ENCODE measurements at regions not wholly inside any gene's neighbourhood (a gene's known extent, or its start where the extent isn't known, plus 50 kb on each side); places are given as distances from the start of the nearest gene placed in this dataset.
"Not testable (repeated sequence)": the region's sequence is repeated elsewhere in the genome, so short reads cannot be mapped to it uniquely, and the experiment has no call there.

- H3K4me1 ChIP-seq: no peaks in the 10 kb centered on the region
- Mint-ChIP-seq H3K9me3 (peaks cover 9% of the 10 kb centered on the region), H3K27me3 (ENCODE audit: insufficient read depth, low read depth) (peaks cover 5% of the 10 kb centered on the region), H3K4me3 (no peak overlapping the region), H3K27ac (no peak overlapping the region), H3K36me3 (no peaks in the 10 kb centered on the region), H3K4me1 (peaks cover 1% of the 10 kb centered on the region)
- H3K27me3 ChIP-seq: no peaks in the 10 kb centered on the region
- no peak overlapping the region for H2AFZ ChIP-seq (replicated peaks)
- H4K20me1 ChIP-seq (ENCODE audit: low read depth): no peaks in the 10 kb centered on the region
- DNase-seq (ENCODE audit: low spot score): no peak
- H3K4me3 ChIP-seq: no peak overlapping the region
- no peak for TF ChIP-seq EZH2 (IDR thresholded peaks at IDR 0.05)
- TF ChIP-seq EZH2phosphoT487 (IDR thresholded peaks at IDR 0.05): no peak
- TF ChIP-seq CTCF (IDR thresholded peaks at IDR 0.05): no peak
- no peaks in the 10 kb centered on the region for H3K9me3 ChIP-seq (ENCODE audit: low read depth)
- H3K36me3 ChIP-seq: no peaks in the 10 kb centered on the region
- no peaks in the 10 kb centered on the region for H3F3A ChIP-seq (ENCODE audit: low read depth)
- H3K9ac ChIP-seq: no peak overlapping the region
- H3K79me2 ChIP-seq (ENCODE audit: low read depth): no peaks in the 10 kb centered on the region
- H3K4me2 ChIP-seq: no peak overlapping the region
- no peak overlapping the region for H3K27ac ChIP-seq
These were observed 290.7 kb upstream of the MIR17HG start for GRCh38 chr13:91056746-91057145.

GRCh38 chr13:91057507-91057906 lies 290.0 kb upstream of the MIR17HG start:
- H3K27ac Mint-ChIP-seq, H3K27me3 ChIP-seq, H3K4me1 Mint-ChIP-seq: not testable (repeated sequence)

GRCh38 chr13:91058066-91058465 lies 289.4 kb upstream of the MIR17HG start:
- Mint-ChIP-seq H3K4me3 (no peak overlapping the region), H3K27ac (no peak overlapping the region), H3K27me3 (ENCODE audit: insufficient read depth, low read depth) (peaks cover 5% of the 10 kb centered on the region), H3K4me1 (no peaks in the 10 kb centered on the region), H3K9me3 (peaks cover 12% of the 10 kb centered on the region), H3K36me3 (no peaks in the 10 kb centered on the region)
- no peaks in the 10 kb centered on the region for H3K27me3 ChIP-seq
- H4K20me1 ChIP-seq (ENCODE audit: low read depth): no peaks in the 10 kb centered on the region
- no peaks in the 10 kb centered on the region for H3K36me3 ChIP-seq
- no peak overlapping the region for H3K27ac ChIP-seq
- no peak overlapping the region for H3K9ac ChIP-seq
- no peaks in the 10 kb centered on the region for H3K79me2 ChIP-seq (ENCODE audit: low read depth)
- H3K9me3 ChIP-seq (ENCODE audit: low read depth): no peaks in the 10 kb centered on the region
- H3F3A ChIP-seq (ENCODE audit: low read depth): no peaks in the 10 kb centered on the region
- no peak for TF ChIP-seq EZH2phosphoT487 (IDR thresholded peaks at IDR 0.05)
- no peak for TF ChIP-seq CTCF (IDR thresholded peaks at IDR 0.05)
- no peak for TF ChIP-seq EZH2 (IDR thresholded peaks at IDR 0.05)
- no peaks in the 10 kb centered on the region for H3K4me1 ChIP-seq
- no peak overlapping the region for H2AFZ ChIP-seq (replicated peaks)
- no peak overlapping the region for H3K4me2 ChIP-seq
- DNase-seq (ENCODE audit: low spot score): peak; percentile 37
- no peak overlapping the region for H3K4me3 ChIP-seq

More at GRCh38 chr13:91057507-91057906, 290.0 kb upstream of the MIR17HG start:
- not testable (repeated sequence) for H3K36me3 Mint-ChIP-seq; H3K4me3 ChIP-seq; H3K27ac ChIP-seq; H4K20me1 ChIP-seq (ENCODE audit: low read depth); H3K9me3 ChIP-seq (ENCODE audit: low read depth); H3K9me3 Mint-ChIP-seq; H3F3A ChIP-seq (ENCODE audit: low read depth); H3K4me1 ChIP-seq; H2AFZ ChIP-seq (replicated peaks); H3K4me2 ChIP-seq; H3K4me3 Mint-ChIP-seq; DNase-seq (ENCODE audit: low spot score); H3K9ac ChIP-seq; H3K27me3 Mint-ChIP-seq (ENCODE audit: insufficient read depth, low read depth); H3K36me3 ChIP-seq; H3K79me2 ChIP-seq (ENCODE audit: low read depth)

- no peak for DNase-seq (ENCODE audit: low spot score)
- H3K27ac Mint-ChIP-seq: no peak overlapping the region
These were observed 288.6 kb upstream of the MIR17HG start for GRCh38 chr13:91058919-91059318.

More at GRCh38 chr13:91058919-91059318, 288.6 kb upstream of the MIR17HG start:
- Mint-ChIP-seq H3K4me1 (no peaks in the 10 kb centered on the region), H3K27me3 (ENCODE audit: insufficient read depth, low read depth) (peaks cover 5% of the 10 kb centered on the region), H3K9me3 (peaks cover 12% of the 10 kb centered on the region), H3K36me3 (no peaks in the 10 kb centered on the region), H3K4me3 (no peak overlapping the region)
- H2AFZ ChIP-seq (replicated peaks): no peak overlapping the region
- no peaks in the 10 kb centered on the region for H3F3A ChIP-seq (ENCODE audit: low read depth)
- no peak overlapping the region for H3K9ac ChIP-seq
- H3K36me3 ChIP-seq: no peaks in the 10 kb centered on the region
- H3K4me3 ChIP-seq: no peak overlapping the region
- H3K79me2 ChIP-seq (ENCODE audit: low read depth): no peaks in the 10 kb centered on the region
- no peaks in the 10 kb centered on the region for H3K4me1 ChIP-seq
- no peak for TF ChIP-seq EZH2phosphoT487 (IDR thresholded peaks at IDR 0.05)
- TF ChIP-seq EZH2 (IDR thresholded peaks at IDR 0.05): no peak
- TF ChIP-seq CTCF (IDR thresholded peaks at IDR 0.05): no peak
- no peaks in the 10 kb centered on the region for H3K27me3 ChIP-seq
- no peaks in the 10 kb centered on the region for H3K9me3 ChIP-seq (ENCODE audit: low read depth)
- no peaks in the 10 kb centered on the region for H4K20me1 ChIP-seq (ENCODE audit: low read depth)
- no peak overlapping the region for H3K27ac ChIP-seq
- no peak overlapping the region for H3K4me2 ChIP-seq

Data from neural progenitor cell (in vitro differentiated cells).